ENCODE measurements at regions not wholly inside any gene's neighbourhood (a gene's known extent, or its start where the extent isn't known, plus 50 kb on each side); places are given as distances from the start of the nearest gene placed in this dataset.
"Not testable (repeated sequence)": the region's sequence is repeated elsewhere in the genome, so short reads cannot be mapped to it uniquely, and the experiment has no call there.

DNA sequence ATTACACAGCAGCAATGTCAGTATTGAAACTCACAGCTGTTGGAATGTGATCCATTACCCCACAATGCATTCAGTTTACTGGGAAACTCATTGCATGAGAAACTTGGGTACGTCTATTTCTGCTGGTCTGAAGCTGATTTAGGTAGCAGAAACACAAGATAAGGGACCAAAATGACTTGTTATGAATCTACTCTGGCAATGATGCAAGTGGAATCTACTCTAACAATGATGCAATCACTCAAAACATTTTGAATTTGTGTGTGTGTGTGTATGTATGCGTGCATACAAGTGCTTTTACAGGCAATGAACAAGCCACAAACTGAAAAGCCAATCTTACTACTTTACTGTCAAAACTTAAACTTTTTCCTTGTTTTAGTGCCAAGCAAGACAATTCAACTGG is 406.7 kb downstream of the ADCYAP1 start:
- CTCF ChIA-PET: no interaction called here
- Mint-ChIP-seq H3K4me1 (no peaks in the 10 kb centered on the region), H3K4me3 (no peak overlapping the region), H3K27me3 (no peaks in the 10 kb centered on the region), H3K36me3 (ENCODE audit: low read depth) (no peaks in the 10 kb centered on the region), H3K27ac (no peak overlapping the region), H3K9me3 (no peaks in the 10 kb centered on the region)
- DNase-seq: no peak
- POLR2A ChIA-PET: no interaction called here

- H3K4me3 Mint-ChIP-seq; H3K27ac Mint-ChIP-seq; H3K9me3 Mint-ChIP-seq; H3K27me3 Mint-ChIP-seq; H3K4me1 Mint-ChIP-seq; DNase-seq; CTCF ChIA-PET; H3K36me3 Mint-ChIP-seq (ENCODE audit: low read depth): not testable (repeated sequence)
- POLR2A ChIA-PET: interaction anchor here (0.6 kb wide), 1 partner anchor 100 kb away, joined by 7 read pairs; no protein-coding TSS in a partner anchor
Measured at GRCh38 chr18:1335345-1335744, 430.7 kb downstream of the ADCYAP1 start.

DNA sequence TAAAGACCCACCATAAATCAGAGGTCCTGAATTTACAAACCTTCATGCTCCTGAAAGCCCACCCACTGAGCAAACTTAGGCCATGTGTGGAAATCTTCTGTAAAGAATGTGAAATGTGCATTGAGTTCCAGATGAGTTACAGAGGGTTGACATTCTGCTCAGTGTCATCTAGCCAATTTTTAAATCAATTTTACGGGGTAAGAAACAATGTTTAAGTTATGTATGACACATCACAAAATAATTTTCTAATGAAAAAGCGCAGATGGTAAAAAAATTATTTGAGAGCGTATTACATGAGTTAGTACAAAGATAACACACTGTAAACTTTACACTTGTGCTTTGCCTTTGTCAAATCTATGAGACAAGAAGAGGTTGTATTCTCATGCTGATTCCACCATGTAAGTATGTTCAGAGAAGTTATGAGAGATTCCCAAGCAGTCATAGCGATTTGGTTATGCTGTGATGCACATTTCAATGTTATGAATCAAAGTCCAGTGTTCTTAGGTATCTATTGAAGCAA is 446.3 kb downstream of the ADCYAP1 start:
- ChIA-PET POLR2A (no interaction called here), CTCF (no interaction called here)
- no peak for DNase-seq
- no peaks in the 10 kb centered on the region for H3K36me3 Mint-ChIP-seq (ENCODE audit: low read depth)
- H3K9me3 Mint-ChIP-seq: peaks cover 3% of the 10 kb centered on the region
- H3K27me3 Mint-ChIP-seq: no peaks in the 10 kb centered on the region
- no peak overlapping the region for H3K27ac Mint-ChIP-seq
- no peaks in the 10 kb centered on the region for H3K4me1 Mint-ChIP-seq
- no peak overlapping the region for H3K4me3 Mint-ChIP-seq

DNA sequence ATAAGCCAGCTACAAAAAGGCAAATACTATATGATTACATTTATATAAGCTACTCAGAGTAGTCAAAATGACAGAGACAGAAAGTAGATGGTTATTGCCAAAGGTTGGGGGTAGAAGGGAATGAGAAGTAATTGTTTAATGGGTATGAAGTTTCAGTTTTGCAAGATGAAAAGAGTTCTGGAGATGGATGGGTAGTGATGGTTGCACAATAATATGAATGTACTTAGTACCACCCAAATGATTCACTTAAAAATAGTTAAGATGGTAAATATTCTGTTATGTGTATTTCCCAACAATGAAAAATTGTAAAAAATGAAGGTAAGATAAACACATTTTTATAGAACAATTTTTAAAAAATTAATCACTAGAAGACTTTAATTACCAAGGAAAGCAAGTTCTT is 448.4 kb downstream of the ADCYAP1 start:
- Mint-ChIP-seq H3K4me1 (no peaks in the 10 kb centered on the region), H3K27ac (no peak overlapping the region), H3K9me3 (peaks cover 3% of the 10 kb centered on the region), H3K4me3 (no peak overlapping the region), H3K36me3 (ENCODE audit: low read depth) (no peaks in the 10 kb centered on the region), H3K27me3 (no peaks in the 10 kb centered on the region)
- ChIA-PET CTCF (no interaction called here), POLR2A (no interaction called here)
- DNase-seq: no peak

- no peak overlapping the region for H3K27ac Mint-ChIP-seq
- no peak overlapping the region for H3K4me3 Mint-ChIP-seq
- ChIA-PET CTCF (no interaction called here), POLR2A (no interaction called here)
- no peaks in the 10 kb centered on the region for H3K27me3 Mint-ChIP-seq
- peaks cover 3% of the 10 kb centered on the region for H3K9me3 Mint-ChIP-seq
- DNase-seq: no peak
- no peaks in the 10 kb centered on the region for H3K36me3 Mint-ChIP-seq (ENCODE audit: low read depth)
- no peaks in the 10 kb centered on the region for H3K4me1 Mint-ChIP-seq
Measured at GRCh38 chr18:1357724-1358123, 453.1 kb downstream of the ADCYAP1 start.

GRCh38 chr18:1361936-1362335 is 457.3 kb downstream of the ADCYAP1 start:
- no peaks in the 10 kb centered on the region for H3K4me1 Mint-ChIP-seq
- DNase-seq: no peak
- no peaks in the 10 kb centered on the region for H3K9me3 Mint-ChIP-seq
- H3K36me3 Mint-ChIP-seq (ENCODE audit: low read depth): no peaks in the 10 kb centered on the region
- no peak overlapping the region for H3K4me3 Mint-ChIP-seq
- no peak overlapping the region for H3K27ac Mint-ChIP-seq
- CTCF ChIA-PET: no interaction called here
- H3K27me3 Mint-ChIP-seq: no peaks in the 10 kb centered on the region
- POLR2A ChIA-PET: no interaction called here

GRCh38 chr18:1370552-1370951 is 465.9 kb downstream of the ADCYAP1 start:
- ChIA-PET CTCF (no interaction called here), POLR2A (no interaction called here)
- H3K27ac Mint-ChIP-seq: no peak overlapping the region
- DNase-seq: no peak
- no peaks in the 10 kb centered on the region for H3K4me1 Mint-ChIP-seq
- H3K36me3 Mint-ChIP-seq (ENCODE audit: low read depth): no peaks in the 10 kb centered on the region
- H3K27me3 Mint-ChIP-seq: no peaks in the 10 kb centered on the region
- H3K9me3 Mint-ChIP-seq: no peaks in the 10 kb centered on the region
- H3K4me3 Mint-ChIP-seq: no peak overlapping the region

DNA sequence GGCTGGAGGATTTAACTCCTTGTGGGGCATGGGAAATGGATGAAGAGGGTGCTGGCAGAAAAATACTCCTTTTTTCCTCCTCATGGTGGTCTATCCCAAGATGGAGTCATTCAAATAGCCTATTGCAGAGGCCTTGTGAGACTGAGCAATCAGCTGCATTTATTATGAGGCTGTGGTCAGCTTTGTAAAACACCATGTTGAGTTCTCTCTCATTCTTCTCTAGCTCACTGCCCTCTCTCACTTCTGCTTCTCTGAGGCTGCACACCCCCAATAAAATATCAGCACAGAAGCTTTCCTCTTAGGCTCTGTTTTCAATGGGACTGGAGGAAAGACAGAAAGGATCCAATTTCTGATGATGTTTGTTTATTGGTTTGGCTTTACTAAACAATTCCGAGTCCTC is 467.1 kb downstream of the ADCYAP1 start:
- H3K27me3 Mint-ChIP-seq: no peaks in the 10 kb centered on the region
- H3K9me3 Mint-ChIP-seq: no peaks in the 10 kb centered on the region
- no peak for DNase-seq
- H3K36me3 Mint-ChIP-seq (ENCODE audit: low read depth): no peaks in the 10 kb centered on the region
- H3K4me3 Mint-ChIP-seq: no peak overlapping the region
- CTCF ChIA-PET: no interaction called here
- no peak overlapping the region for H3K27ac Mint-ChIP-seq
- POLR2A ChIA-PET: interaction anchor here (0.7 kb wide), 1 partner anchor 257 kb away, joined by 4 read pairs; no protein-coding TSS in a partner anchor
- no peaks in the 10 kb centered on the region for H3K4me1 Mint-ChIP-seq

GRCh38 chr18:1383465-1383864 is 478.8 kb downstream of the ADCYAP1 start:
- Mint-ChIP-seq H3K36me3 (ENCODE audit: low read depth) (no peaks in the 10 kb centered on the region), H3K4me3 (no peak overlapping the region), H3K27me3 (no peaks in the 10 kb centered on the region), H3K4me1 (no peaks in the 10 kb centered on the region), H3K27ac (no peak overlapping the region), H3K9me3 (peaks cover 10% of the 10 kb centered on the region)
- no peak for DNase-seq
- ChIA-PET POLR2A (no interaction called here), CTCF (no interaction called here)

- POLR2A ChIA-PET, H3K4me1 Mint-ChIP-seq: not testable (repeated sequence)
Measured at GRCh38 chr18:1388468-1388867, 483.8 kb downstream of the ADCYAP1 start.

GRCh38 chr18:1392046-1392445 is 487.4 kb downstream of the ADCYAP1 start:
- ChIA-PET CTCF (no interaction called here), POLR2A (no interaction called here)
- no peaks in the 10 kb centered on the region for H3K9me3 Mint-ChIP-seq
- H3K4me3 Mint-ChIP-seq: no peak overlapping the region
- H3K4me1 Mint-ChIP-seq: no peaks in the 10 kb centered on the region
- H3K27ac Mint-ChIP-seq: no peak overlapping the region
- H3K27me3 Mint-ChIP-seq: no peaks in the 10 kb centered on the region
- no peaks in the 10 kb centered on the region for H3K36me3 Mint-ChIP-seq (ENCODE audit: low read depth)
- DNase-seq: no peak

More at GRCh38 chr18:1388468-1388867, 483.8 kb downstream of the ADCYAP1 start:
- CTCF ChIA-PET; H3K4me3 Mint-ChIP-seq; H3K27ac Mint-ChIP-seq; H3K9me3 Mint-ChIP-seq; H3K36me3 Mint-ChIP-seq (ENCODE audit: low read depth); DNase-seq; H3K27me3 Mint-ChIP-seq: not testable (repeated sequence)

- Mint-ChIP-seq H3K4me3 (no peak overlapping the region), H3K36me3 (ENCODE audit: low read depth) (no peaks in the 10 kb centered on the region), H3K27me3 (no peaks in the 10 kb centered on the region), H3K9me3 (no peaks in the 10 kb centered on the region), H3K27ac (no peak overlapping the region), H3K4me1 (no peaks in the 10 kb centered on the region)
- ChIA-PET CTCF (interaction anchor here (0.6 kb wide), 1 partner anchor 34 kb away, joined by 3 read pairs; no protein-coding TSS in a partner anchor), POLR2A (no interaction called here)
- DNase-seq: no peak
Measured at GRCh38 chr18:1392865-1393734, 488.4 kb downstream of the ADCYAP1 start.

DNA sequence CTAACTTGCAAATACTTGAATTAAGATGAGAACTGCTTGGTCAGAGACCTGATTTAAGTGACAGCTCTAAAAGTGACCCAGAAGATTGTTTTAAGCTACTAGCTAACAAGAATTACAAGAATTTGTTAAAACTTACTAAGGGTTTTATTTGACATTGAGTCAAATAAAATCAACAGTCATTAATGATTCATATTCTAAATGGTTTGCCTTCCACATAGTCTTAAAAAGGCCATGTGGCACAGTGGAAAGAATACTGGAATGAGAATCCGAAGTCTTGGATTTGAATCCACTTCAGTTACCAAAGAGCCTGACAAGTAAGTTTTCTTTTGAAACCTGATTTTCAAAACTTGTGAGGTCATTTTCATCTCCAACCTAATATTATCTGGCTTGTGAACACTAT is 489.3 kb downstream of the ADCYAP1 start:
- ChIA-PET CTCF (interaction anchor here (0.6 kb wide), 1 partner anchor 35 kb away, joined by 3 read pairs; no protein-coding TSS in a partner anchor), POLR2A (no interaction called here)
- H3K9me3 Mint-ChIP-seq: no peaks in the 10 kb centered on the region
- no peaks in the 10 kb centered on the region for H3K27me3 Mint-ChIP-seq
- DNase-seq: no peak
- no peaks in the 10 kb centered on the region for H3K36me3 Mint-ChIP-seq (ENCODE audit: low read depth)
- no peak overlapping the region for H3K27ac Mint-ChIP-seq
- H3K4me3 Mint-ChIP-seq: no peak overlapping the region
- no peaks in the 10 kb centered on the region for H3K4me1 Mint-ChIP-seq

DNA sequence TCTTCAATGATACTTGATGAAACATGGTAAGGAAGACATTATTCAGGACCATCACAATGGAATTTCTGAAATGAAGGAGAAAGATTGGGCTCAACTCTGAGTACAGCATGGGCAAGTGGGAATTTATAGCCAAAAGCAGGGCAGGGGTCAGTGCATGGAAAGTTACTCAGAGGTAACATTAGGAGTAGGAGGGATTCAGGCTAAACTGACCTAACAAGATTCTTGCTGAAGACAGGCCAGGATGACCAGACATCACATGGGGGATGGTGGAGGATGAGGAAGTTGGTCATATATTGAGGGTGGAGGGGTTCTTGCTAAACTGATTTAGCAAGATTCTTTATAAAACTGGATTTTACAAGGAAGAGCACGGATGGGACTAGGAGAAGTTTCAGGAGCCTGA is 489.8 kb downstream of the ADCYAP1 start:
- no peaks in the 10 kb centered on the region for H3K9me3 Mint-ChIP-seq
- DNase-seq: no peak
- no peak overlapping the region for H3K4me3 Mint-ChIP-seq
- no peaks in the 10 kb centered on the region for H3K36me3 Mint-ChIP-seq (ENCODE audit: low read depth)
- H3K27me3 Mint-ChIP-seq: no peaks in the 10 kb centered on the region
- ChIA-PET CTCF (no interaction called here), POLR2A (no interaction called here)
- no peak overlapping the region for H3K27ac Mint-ChIP-seq
- no peaks in the 10 kb centered on the region for H3K4me1 Mint-ChIP-seq
